A673 (cell line): ENCODE measurements at regions not wholly inside any gene's neighbourhood (a gene's known extent, or its start where the extent isn't known, plus 50 kb on each side); places are given as distances from the start of the nearest gene placed in this dataset.

ENCODE experiments used
- BruUV-seq: library from RNA; stranded (reverse); fragments of 400-500 nt; replicated peaks from 2 replicates; lab custom pipeline; 2021; lab: Mats Ljungman, UMichigan
- CTCF ChIA-PET: fragments of 300-600 bp; sonication (Branson Sonifier 250); formaldehyde crosslinking; loops from one replicate; lab custom pipeline; 2022; ENCODE audit warnings: antibody characterized with exemption; lab: Charles Lee
- POLR2A ChIA-PET: fragments of 300-600 bp; sonication (Branson Sonifier 250); formaldehyde crosslinking; loops from one replicate; lab custom pipeline; 2022; ENCODE audit warnings: antibody characterized with exemption; ENCODE audit not compliant: low non-redundant PET; lab: Charles Lee
- DNase-seq: peaks from one replicate; pipeline ENCODE4 v3.0.0-alpha.2; 2015; ENCODE audit warnings: low spot score
- H3K27ac ChIP-seq: fragments of 200-600 bp; sonication (generic); 2 replicates; pipeline ENCODE4 v1.5.1; 2016; ENCODE audit warnings: mixed run types, low read depth, mild to moderate bottlenecking, mixed read lengths, antibody characterized with exemption, low read length; ENCODE audit not compliant: poor library complexity, severe bottlenecking
- H3K27me3 ChIP-seq: fragments of 200-600 bp; sonication (generic); replicated peaks from 2 replicates; pipeline ENCODE4 v1.6.1; 2017; ENCODE audit warnings: mixed run types, low read depth, mild to moderate bottlenecking, mixed read lengths, antibody characterized with exemption, low read length; ENCODE audit not compliant: insufficient read depth, poor library complexity
- H3K36me3 ChIP-seq: fragments of 200-600 bp; sonication (generic); 2 replicates; pipeline ENCODE4 v1.6.1; 2016; ENCODE audit warnings: mixed run types, mild to moderate bottlenecking, mixed read lengths, antibody characterized with exemption, low read length; ENCODE audit not compliant: insufficient read depth, poor library complexity, severe bottlenecking
- H3K4me1 ChIP-seq: fragments of 200-600 bp; sonication (generic); 2 replicates; pipeline ENCODE4 v1.6.1; 2017; ENCODE audit warnings: mixed run types, mild to moderate bottlenecking, mixed read lengths, antibody characterized with exemption, low read length; ENCODE audit not compliant: insufficient read depth, poor library complexity, severe bottlenecking
- H3K4me3 ChIP-seq: fragments of 200-600 bp; sonication (generic); 2 replicates; pipeline ENCODE4 v1.5.1; 2016; ENCODE audit warnings: low read depth, mixed run types, mild to moderate bottlenecking, mixed read lengths, low read length; ENCODE audit not compliant: poor library complexity, severe bottlenecking
- H3K9me3 ChIP-seq: fragments of 200-600 bp; sonication (generic); 2 replicates; pipeline ENCODE4 v1.6.1; 2016; ENCODE audit warnings: mixed run types, low read depth, mild to moderate bottlenecking, mixed read lengths, antibody characterized with exemption, low read length; ENCODE audit not compliant: poor library complexity, severe bottlenecking
- CTCF ChIP-seq: fragments of 300-800, 200-600 bp; sonication (generic); conservative IDR thresholded peaks from 2 replicates; pipeline ENCODE4 v1.5.1; 2017; ENCODE audit warnings: low read depth, mild to moderate bottlenecking, antibody characterized with exemption, low read length, moderate library complexity, mixed read lengths
- EZH2 ChIP-seq: fragments of 200-600 bp; sonication (generic); IDR thresholded peaks from 2 replicates; pipeline ENCODE4 v1.6.1; 2017; ENCODE audit warnings: borderline replicate concordance, low read depth, mild to moderate bottlenecking, mixed read lengths, antibody characterized with exemption, low read length; ENCODE audit not compliant: poor library complexity, severe bottlenecking
- intact Hi-C: fragments of 100-400 bp; cut with micrococcal nuclease; formaldehyde crosslinking; loops from one replicate; pipeline ENCODE4 v1.10.0; 2022; ENCODE audit not compliant: unreplicated experiment

- no TSS peak for BruUV-seq
- POLR2A ChIA-PET, result no interaction called here
Observed at GRCh38 chr17:51500454-51500853, 240.1 kb downstream of the UTP18 start.

GRCh38 chr17:51505450-51505849, 245.1 kb downstream of the UTP18 start:
- Histone ChIP-seq H3K27ac (no peak overlapping the region), H3K9me3 (no peaks in the 10 kb centered on the region), H3K36me3 (no peaks in the 10 kb centered on the region), H3K4me1 (no peaks in the 10 kb centered on the region), H3K27me3 (peaks cover 53% of the 10 kb centered on the region), H3K4me3 (no peak overlapping the region)
- no peak for DNase-seq
- intact Hi-C loops, result no loop called here
- no TSS peak for BruUV-seq
- POLR2A ChIA-PET, result no interaction called here
- CTCF ChIA-PET, result no interaction called here
- TF ChIP-seq CTCF (no peak), EZH2 (no peak)

More at GRCh38 chr17:51500454-51500853, 240.1 kb downstream of the UTP18 start:
- Histone ChIP-seq H3K4me1 (no peaks in the 10 kb centered on the region), H3K4me3 (no peak overlapping the region), H3K36me3 (no peaks in the 10 kb centered on the region), H3K9me3 (no peaks in the 10 kb centered on the region), H3K27ac (no peak overlapping the region), H3K27me3 (peaks cover 16% of the 10 kb centered on the region)
- TF ChIP-seq CTCF (no peak), EZH2 (no peak)
- intact Hi-C loops, result no loop called here
- no peak for DNase-seq
- CTCF ChIA-PET, result no interaction called here

DNA sequence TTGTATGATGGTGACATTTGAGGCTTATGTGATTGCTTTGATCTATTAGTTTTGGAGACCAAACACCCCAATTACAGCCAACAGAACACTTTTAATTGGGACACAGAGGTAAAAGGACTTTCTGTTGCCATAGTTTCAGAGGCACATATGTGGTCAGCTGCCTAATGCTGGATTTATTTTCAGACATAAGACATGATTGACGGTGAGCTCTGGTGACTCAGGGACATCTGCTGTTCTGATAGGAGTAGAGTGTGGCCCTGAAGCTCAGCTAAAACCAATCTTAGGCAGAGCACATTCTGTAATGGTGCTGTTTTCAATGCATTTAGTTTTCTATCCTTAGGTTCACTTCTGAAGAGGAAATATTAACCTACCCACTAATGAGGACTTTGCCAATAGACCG, 247.1 kb downstream of the UTP18 start:
- DNase-seq, result no peak
- no peaks in the 10 kb centered on the region for H3K9me3 ChIP-seq
- H3K27ac ChIP-seq, result no peak overlapping the region
- no peaks in the 10 kb centered on the region for H3K36me3 ChIP-seq
- TF ChIP-seq EZH2 (no peak), CTCF (no peak)
- CTCF ChIA-PET, result no interaction called here
- intact Hi-C loops, result no loop called here
- H3K27me3 ChIP-seq, result peaks cover 59% of the 10 kb centered on the region
- POLR2A ChIA-PET, result no interaction called here
- BruUV-seq, result no TSS peak
- H3K4me3 ChIP-seq, result no peak overlapping the region
- H3K4me1 ChIP-seq, result no peaks in the 10 kb centered on the region
